Osteoblast (primary cell): ENCODE measurements at regions not wholly inside any gene's neighbourhood (a gene's known extent, or its start where the extent isn't known, plus 50 kb on each side); places are given as distances from the start of the nearest gene placed in this dataset.

Experiments
- DNase-seq: peaks from one replicate; pipeline ENCODE4 v3.0.0; 2011; ENCODE audit warnings: low spot score, mixed read lengths; ENCODE audit not compliant: insufficient read length; ENCODE audit errors: missing footprints
- H2AFZ ChIP-seq: 2 replicates; pipeline ENCODE4 v1.6.0; 2011; ENCODE audit warnings: mild to moderate bottlenecking, low read length
- H3K27ac ChIP-seq: 2 replicates; pipeline ENCODE4 v1.5.1; 2011; ENCODE audit warnings: mild to moderate bottlenecking, low read depth, low read length, moderate library complexity
- H3K27me3 ChIP-seq: 2 replicates; pipeline ENCODE4 v1.6.0; 2012; ENCODE audit warnings: mild to moderate bottlenecking, control low read depth, inconsistent platforms, low read length, moderate library complexity; ENCODE audit not compliant: insufficient read depth
- H3K36me3 ChIP-seq: 2 replicates; pipeline ENCODE4 v1.5.1; 2011; ENCODE audit warnings: mild to moderate bottlenecking, low read length, control low read depth, moderate library complexity; ENCODE audit not compliant: insufficient read depth
- H3K4me1 ChIP-seq: 2 replicates; pipeline ENCODE4 v1.5.1; 2011; ENCODE audit warnings: mild to moderate bottlenecking, low read length, control low read depth, moderate library complexity; ENCODE audit not compliant: insufficient read depth
- H3K4me2 ChIP-seq: 2 replicates; pipeline ENCODE4 v1.6.0; 2011; ENCODE audit warnings: mild to moderate bottlenecking, low read length; ENCODE audit not compliant: insufficient read depth
- H3K4me3 ChIP-seq: fragments of 200-600 bp; sonication (generic); 3 replicates; pipeline ENCODE4 v1.5.1; 2012; ENCODE audit warnings: mild to moderate bottlenecking, low read length, inconsistent platforms; ENCODE audit not compliant: insufficient read depth
- H3K79me2 ChIP-seq: 2 replicates; pipeline ENCODE4 v1.6.0; 2012; ENCODE audit warnings: mild to moderate bottlenecking, low read length, control low read depth, inconsistent platforms; ENCODE audit not compliant: insufficient read depth
- H3K9me3 ChIP-seq: 2 replicates; pipeline ENCODE4 v1.5.1; 2011; ENCODE audit warnings: low read depth, low read length, control low read depth
- H4K20me1 ChIP-seq: 2 replicates; pipeline ENCODE4 v1.6.0; 2012; ENCODE audit warnings: mild to moderate bottlenecking, low read length, control low read depth; ENCODE audit not compliant: insufficient read depth
- TF ChIP-seq, protein P1 (sequence below): IDR thresholded peaks from 2 replicates; pipeline ENCODE4 v1.5.1; 2011; ENCODE audit warnings: mild to moderate bottlenecking, low read depth, low read length, moderate library complexity; ENCODE audit errors: extremely low read depth

DNA sequence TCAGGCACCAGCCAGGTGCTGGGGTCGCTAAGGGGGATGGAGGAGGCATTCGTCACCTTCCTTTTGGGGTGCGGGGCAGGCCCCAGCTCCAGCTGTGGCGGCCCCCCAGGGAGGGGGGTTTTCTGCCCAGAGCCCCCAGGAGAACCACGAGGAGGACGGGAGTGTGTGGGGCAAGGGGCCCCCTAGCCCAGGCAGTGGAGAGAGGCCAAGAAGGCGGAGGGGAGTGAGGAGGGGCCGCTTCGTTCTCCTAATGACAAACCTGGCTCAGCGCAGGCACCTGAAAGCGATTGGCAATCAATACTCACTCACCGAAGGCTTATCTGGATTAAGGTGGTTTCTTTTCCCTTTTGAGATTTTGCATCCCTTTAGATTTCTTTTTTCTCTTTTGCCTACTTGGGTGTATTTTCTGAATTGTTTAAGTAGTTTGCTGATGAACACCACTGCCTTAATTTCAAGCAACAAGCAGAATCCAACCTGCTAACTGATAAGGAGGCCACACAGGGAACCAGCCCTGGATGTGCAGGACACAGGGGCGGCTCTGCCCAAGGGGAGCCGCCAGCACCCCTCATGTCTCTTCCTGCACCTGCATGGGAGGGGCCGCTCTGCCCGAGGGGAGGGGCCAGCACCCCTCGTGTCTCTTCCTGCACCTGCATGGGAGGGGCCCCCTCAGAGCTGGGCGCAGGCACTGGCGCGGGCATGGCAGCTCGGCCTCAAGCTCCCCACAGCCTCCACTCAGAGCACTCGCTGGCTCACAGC lies 122.3 kb downstream of the BRD1 start:
- Histone ChIP-seq H3K4me1 (no peaks in the 10 kb centered on the region), H3K36me3 (no peaks in the 10 kb centered on the region)

DNA sequence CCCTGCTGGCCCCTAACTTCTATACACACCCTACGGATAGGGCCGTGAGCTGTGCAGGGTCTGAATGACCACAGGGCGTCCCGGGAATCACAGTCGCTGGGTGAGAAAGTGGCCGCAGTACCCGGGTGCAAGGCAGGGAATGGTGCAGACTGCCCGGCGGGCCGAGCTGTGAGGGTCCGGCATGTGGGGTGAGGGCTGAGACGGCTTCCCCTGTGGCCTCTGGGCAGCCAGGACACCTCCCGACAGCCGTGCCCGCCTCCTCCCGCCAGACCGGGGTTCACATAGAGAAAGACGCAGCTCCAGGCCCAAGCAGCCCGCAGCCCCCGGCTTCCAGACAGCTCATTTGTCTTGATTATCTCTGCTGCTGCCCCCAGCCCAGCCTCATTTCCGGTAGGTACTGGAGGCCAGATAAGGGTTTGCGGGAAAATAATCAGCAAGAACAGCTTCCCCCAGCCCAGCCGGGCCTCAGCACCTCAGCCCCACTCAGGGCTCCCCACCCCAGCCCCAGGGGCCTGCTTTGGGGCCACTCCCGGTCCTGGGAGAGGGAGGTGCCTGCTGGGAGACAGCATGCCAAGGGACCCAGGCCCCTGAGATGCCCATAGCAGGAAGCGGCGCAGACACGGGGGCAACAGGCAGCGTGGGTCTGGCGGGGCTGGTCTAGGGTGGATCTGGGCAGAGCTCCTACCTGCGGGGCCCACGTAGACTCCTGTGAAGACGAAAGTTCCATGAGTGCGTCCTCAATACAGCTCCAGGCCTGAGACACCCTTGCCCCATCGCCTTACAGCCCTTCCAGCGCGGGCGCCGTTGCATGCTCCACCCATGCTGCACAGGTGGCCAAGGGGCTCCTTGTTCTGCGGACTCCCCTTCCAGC lies 123.1 kb downstream of the BRD1 start:
- Histone ChIP-seq H3K4me1 (no peaks in the 10 kb centered on the region), H3K4me2 (no peak overlapping the region), H3K79me2 (no peaks in the 10 kb centered on the region), H3K9me3 (no peaks in the 10 kb centered on the region), H3K27ac (no peak overlapping the region), H3K4me3 (no peak overlapping the region), H2AFZ (no peak overlapping the region), H4K20me1 (no peaks in the 10 kb centered on the region), H3K27me3 (no peaks in the 10 kb centered on the region), H3K36me3 (no peaks in the 10 kb centered on the region)
- TF ChIP-seq, protein P1, sequence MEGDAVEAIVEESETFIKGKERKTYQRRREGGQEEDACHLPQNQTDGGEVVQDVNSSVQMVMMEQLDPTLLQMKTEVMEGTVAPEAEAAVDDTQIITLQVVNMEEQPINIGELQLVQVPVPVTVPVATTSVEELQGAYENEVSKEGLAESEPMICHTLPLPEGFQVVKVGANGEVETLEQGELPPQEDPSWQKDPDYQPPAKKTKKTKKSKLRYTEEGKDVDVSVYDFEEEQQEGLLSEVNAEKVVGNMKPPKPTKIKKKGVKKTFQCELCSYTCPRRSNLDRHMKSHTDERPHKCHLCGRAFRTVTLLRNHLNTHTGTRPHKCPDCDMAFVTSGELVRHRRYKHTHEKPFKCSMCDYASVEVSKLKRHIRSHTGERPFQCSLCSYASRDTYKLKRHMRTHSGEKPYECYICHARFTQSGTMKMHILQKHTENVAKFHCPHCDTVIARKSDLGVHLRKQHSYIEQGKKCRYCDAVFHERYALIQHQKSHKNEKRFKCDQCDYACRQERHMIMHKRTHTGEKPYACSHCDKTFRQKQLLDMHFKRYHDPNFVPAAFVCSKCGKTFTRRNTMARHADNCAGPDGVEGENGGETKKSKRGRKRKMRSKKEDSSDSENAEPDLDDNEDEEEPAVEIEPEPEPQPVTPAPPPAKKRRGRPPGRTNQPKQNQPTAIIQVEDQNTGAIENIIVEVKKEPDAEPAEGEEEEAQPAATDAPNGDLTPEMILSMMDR: no peak
- peak; percentile 39 for DNase-seq

More for the DNA sequence above, 122.3 kb downstream of the BRD1 start:
- H3K9me3 ChIP-seq: no peaks in the 10 kb centered on the region
- H4K20me1 ChIP-seq: no peaks in the 10 kb centered on the region
- H3K27me3 ChIP-seq: no peaks in the 10 kb centered on the region
- no peaks in the 10 kb centered on the region for H3K79me2 ChIP-seq
- H3K4me3 ChIP-seq: no peak overlapping the region
- DNase-seq: no peak
- TF ChIP-seq, protein P1: no peak
- no peak overlapping the region for H2AFZ ChIP-seq
- H3K4me2 ChIP-seq: no peak overlapping the region
- no peak overlapping the region for H3K27ac ChIP-seq

DNA sequence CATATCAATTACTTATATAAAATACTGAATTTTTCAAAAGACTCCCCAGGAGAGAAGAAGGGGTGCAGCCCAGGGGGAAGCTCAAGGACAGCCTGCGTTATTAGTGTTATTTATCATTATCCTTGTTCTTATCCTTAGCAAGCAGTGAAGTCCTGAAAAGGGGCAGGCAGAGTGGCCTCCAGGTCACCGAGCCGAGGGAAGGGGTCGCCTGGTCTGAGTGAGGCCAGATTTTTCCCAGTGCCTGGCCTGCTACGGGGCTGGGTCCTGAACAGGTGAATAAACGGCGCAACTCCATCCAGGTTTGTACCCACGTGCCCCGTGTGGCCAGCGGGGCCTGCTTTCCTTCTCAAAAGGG lies 123.7 kb downstream of the BRD1 start:
- H3K27ac ChIP-seq: no peak overlapping the region
- TF ChIP-seq, protein P1: no peak
- no peaks in the 10 kb centered on the region for H3K4me1 ChIP-seq
- H3K9me3 ChIP-seq: no peaks in the 10 kb centered on the region
- no peaks in the 10 kb centered on the region for H3K79me2 ChIP-seq
- DNase-seq: peak; percentile 27
- H3K36me3 ChIP-seq: no peaks in the 10 kb centered on the region
- H3K4me2 ChIP-seq: no peak overlapping the region
- H3K27me3 ChIP-seq: no peaks in the 10 kb centered on the region
- no peak overlapping the region for H3K4me3 ChIP-seq
- H2AFZ ChIP-seq: no peak overlapping the region
- no peaks in the 10 kb centered on the region for H4K20me1 ChIP-seq

DNA sequence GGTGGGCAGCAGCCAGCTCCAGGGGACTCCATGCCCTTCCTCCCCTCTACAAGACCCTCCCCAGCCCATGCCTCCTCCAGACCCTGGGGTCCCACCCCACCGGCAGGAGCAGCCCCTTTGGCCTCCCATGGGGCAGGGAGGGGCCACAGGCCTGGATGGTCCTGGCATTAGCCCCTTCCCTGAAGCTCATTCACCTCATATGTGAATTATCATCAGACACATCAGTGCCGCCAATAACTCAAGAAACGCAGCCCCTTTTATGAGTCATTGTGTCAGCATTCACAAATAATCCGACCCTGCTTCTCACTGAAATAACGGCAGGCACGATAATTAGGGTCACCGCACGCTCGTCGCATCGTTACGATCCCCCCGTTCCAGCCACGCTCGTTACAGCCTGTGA lies 124.2 kb downstream of the BRD1 start:
- DNase-seq: peak; percentile 43
- Histone ChIP-seq H3K4me1 (no peaks in the 10 kb centered on the region), H4K20me1 (no peaks in the 10 kb centered on the region), H3K4me3 (no peak overlapping the region), H3K4me2 (no peak overlapping the region), H3K27me3 (no peaks in the 10 kb centered on the region), H2AFZ (no peak overlapping the region), H3K79me2 (no peaks in the 10 kb centered on the region), H3K9me3 (no peaks in the 10 kb centered on the region), H3K36me3 (no peaks in the 10 kb centered on the region), H3K27ac (no peak overlapping the region)
- TF ChIP-seq, protein P1: no peak
